ENCODE measurements at regions not wholly inside any gene's neighbourhood (a gene's known extent, or its start where the extent isn't known, plus 50 kb on each side); places are given as distances from the start of the nearest gene placed in this dataset.
A peak's percentile ranks its signal among the peaks of the same experiment; 100 is the strongest.

- no peak for DNase-seq
Observed at GRCh38 chr20:53712212-53712977, 118.8 kb upstream of the ZNF217 start.

DNA sequence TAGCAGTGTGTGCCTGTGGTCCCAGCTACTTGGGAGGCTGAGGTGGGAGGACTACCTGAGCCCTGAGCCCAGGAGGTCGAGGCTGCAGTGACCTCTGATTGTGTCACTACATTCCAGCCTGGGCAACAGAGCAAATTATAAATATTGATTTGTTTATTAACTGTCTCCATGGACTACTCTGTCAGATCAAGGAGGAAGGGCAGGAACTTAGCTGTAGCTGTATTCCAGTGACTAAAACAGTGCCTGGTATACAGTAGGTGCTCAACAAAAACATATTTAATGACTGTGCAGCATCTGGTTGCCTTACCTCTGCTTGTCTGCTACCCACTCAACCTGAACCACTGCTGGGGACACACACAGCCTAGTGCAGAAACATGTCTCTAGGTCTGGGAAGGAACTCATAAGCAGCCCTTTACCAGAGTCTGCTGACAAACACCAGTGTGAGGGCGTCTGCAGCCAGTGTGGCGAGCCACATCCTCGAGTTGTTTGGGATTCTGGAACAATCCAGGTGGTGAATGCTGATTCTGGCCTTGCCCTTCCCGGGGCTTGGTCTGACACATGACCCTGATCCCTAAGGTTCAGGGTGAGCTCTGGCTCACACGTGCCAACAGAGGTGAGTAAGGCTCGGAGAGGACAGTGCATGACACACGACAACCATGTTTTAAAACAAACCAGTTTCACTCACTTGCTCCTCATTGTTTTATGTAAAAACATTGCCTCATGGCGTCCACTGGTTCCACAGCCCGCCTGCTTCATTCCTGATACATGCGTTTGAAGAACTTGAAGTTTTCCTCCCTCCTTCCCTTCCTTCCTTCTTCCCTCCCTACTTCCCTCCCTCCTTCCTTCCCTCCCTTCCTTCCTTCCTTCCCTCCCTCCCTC lies 117.9 kb upstream of the ZNF217 start:
- no peak for DNase-seq

- DNase-seq, result peak in 1 of 2 donors; percentile 42
Observed at GRCh38 chr20:53708129-53708968, 114.7 kb upstream of the ZNF217 start.

DNA sequence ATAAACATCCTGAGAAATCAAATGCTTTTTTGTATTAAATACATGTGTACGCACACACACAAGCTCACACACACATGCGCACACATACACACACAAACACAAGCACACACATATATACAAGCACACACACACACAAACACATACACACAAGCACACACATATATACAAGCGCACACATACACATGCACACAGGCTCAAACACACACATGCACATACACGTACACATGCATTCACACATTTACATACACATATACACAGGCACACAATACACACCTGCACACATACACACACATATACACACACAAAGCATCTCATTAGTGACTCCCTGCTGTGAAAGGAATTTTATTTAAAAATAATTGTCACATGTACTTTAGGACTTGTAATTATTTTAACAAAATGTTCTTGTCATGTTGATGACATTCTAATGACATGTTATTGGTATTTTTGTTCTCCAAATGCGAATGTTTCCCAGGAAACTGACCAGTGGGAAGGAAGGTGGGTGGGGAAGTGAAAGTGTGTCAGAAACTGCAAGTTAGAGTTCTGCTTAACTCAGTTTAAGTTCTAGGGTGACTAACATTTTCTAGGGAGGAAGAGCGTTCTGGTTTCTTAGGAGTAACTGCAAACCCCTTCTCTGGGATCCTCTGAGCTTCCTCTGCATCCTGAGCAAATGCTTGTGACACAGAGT lies 113.9 kb upstream of the ZNF217 start:
- DNase-seq, result peak in 1 of 2 donors; percentile 53

DNA sequence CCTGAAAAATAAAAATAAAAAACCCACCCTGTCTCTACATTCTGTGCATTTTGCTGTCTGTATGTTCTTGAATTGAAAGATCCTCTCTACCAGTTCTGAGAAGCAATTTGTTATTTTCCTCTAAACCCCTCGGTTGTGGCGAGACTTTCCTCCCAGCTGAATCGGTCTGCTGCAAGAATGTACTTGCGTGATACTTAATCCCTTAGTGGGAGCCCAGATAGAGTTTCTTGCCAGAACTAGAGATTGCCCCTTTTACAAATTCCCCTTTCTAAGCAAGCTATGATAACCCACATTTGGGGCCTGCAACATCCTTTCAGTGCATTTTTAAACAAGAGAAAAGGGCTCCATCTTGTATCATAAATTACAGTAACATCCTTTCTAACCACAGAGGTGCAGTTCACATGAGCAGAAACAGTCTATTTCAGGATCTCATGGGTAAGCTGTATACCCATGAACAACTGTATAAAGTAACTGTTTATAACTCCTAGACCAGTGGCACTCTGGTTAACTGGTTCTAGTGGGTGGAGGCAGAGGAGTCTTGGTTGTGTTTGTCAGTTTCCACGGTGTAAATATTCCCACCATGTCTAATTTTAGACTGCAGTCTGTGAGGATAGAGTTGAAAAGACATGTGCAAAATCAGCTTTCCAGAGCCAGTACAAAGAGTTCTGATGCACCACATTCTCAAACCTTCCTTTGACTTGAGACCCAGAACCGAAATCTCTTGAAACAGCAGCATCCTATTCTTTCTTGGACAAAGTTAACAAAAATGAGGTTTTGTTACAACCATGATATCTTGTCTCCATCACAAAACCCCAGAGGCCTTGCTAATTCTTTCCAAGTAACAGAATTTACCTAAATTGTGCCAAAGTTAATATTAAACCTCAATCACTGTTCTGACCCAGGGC lies 113.1 kb upstream of the ZNF217 start:
- peak in 1 of 2 donors; percentile 8 for DNase-seq

DNA sequence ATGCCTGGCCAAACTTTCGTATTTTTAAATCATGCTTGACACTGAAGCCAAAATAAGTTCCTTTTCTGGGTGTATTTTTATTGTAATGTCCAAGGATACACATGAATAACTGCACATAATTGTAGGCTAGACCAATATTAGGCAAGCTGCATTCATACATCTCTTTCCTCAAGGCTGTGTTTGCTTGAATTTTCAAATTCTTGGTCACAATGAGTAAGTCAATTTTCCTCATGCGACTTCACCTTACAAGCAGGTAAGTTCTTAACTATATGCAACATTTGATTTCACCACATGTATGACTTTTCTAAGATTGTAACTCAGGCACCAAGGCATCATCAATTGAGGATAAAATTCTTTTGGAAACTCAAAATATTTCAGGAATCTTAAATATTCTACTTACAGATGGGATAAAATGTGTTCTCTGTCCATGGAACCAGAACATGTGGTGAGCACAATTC lies 112.4 kb upstream of the ZNF217 start:
- DNase-seq, result no peak

GRCh38 chr20:53702617-53703016 lies 109.0 kb upstream of the ZNF217 start:
- no peak for DNase-seq

- DNase-seq, result no peak
Observed at GRCh38 chr20:53699906-53700305, 106.3 kb upstream of the ZNF217 start.

- no peak for DNase-seq
Observed at GRCh38 chr20:53699085-53699674, 105.5 kb upstream of the ZNF217 start.

DNA sequence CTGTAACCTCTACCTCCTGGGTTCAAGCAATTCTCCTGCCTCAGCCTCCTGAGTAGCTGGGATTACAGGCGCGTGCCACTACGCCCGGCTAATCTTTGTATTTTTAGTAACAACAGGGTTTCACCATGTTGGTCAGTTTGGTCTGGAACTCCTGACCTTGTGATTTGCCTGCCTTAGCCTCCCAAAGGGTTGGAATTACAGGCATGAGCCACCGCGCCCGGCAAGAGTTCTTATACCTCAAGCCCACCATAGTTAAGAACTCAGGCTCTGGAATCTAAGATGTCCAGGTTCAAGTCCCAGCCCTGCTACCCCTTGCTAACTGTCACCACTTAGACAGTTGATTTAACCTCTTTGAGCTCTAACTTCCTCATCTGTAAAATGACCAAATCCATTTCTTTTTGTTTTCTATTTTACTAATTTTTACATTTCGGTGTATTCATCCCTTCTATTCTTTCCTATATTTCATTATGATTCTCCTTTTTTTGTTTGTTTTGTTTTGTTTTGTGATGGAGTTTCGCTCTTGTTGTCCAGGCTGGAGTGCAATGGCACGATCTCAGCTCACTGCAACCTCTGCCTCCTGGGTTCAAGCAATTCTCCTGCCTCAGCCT lies 104.8 kb upstream of the ZNF217 start:
- DNase-seq, result no peak

DNA sequence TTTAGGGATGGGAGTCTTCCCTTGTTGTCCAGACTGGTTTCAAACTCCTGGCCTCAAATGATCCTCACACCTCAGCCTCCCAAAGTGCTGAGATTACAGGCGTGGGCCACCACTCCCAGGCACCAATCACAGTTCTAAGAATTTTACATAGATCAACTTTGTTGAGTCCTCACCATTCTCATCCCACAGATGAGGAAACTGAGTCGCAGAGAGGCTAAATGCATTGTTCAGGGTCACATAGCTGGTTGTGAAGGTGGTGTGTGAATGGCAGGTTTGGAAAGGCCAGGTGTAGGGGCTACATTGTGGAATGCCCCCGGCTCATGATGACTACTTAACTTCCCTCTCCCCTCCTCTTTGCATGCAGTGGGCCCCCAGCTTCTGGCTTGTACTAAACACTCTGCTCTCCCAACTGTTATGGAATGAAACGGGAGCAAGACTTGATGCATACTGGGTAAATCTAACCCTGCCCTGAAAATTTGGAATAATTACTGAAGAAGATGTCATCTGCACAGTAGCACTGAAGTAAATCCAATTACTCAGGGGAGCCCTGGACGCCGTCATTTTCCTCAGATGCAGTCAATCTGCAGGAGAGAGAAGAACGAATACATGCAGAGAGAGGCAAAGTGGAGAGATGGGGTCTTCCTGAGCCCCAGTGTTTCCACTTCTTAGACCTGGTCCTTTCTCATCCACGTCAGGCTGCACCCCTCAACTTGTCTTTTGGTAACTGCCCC lies 102.3 kb upstream of the ZNF217 start:
- DNase-seq, result no peak

GRCh38 chr20:53693262-53693871 lies 99.7 kb upstream of the ZNF217 start:
- peak in 1 of 2 donors; percentile 74 for DNase-seq

GRCh38 chr20:53692465-53693067 lies 98.9 kb upstream of the ZNF217 start:
- DNase-seq, result peak; percentile 10 to 71

DNA sequence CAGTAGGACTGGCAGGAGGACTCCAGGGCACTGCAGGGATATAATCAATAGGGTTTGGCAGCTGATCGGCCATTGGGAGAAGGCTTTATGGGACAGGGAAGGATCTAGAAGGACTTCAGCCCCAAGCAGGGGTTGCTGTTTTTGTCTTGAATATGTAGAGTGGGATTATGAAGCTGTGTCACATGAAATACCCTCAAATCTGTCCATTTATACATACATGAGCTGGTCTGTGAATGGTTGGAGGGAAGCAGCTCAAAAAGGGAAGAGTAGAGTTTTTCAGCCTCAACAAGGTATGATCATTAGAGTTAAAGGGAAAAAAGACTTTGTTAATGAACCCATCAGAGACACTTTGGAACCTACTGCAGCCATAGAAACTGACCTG lies 98.2 kb upstream of the ZNF217 start:
- no peak for DNase-seq

- no peak for DNase-seq
Observed at GRCh38 chr20:53691060-53691810, 97.6 kb upstream of the ZNF217 start.

DNA sequence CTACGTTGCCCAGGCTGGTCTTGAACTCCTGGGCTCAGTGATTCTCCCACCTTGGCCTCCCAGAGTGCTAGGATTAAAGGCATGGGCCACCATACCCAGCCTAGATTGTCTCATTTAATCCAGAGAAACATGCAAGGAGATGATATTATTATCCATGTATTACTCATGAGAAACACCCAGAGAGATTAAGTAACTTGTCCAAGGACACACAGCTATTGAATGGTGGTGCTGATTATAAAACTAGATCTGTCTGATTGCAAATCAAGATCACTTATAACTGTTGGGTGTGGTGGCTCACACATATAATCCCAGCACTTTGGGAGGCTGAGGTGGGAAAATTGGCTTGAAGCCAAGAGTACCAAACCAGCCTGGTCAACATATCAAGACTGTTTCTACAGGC lies 94.4 kb upstream of the ZNF217 start:
- no peak for DNase-seq

DNA sequence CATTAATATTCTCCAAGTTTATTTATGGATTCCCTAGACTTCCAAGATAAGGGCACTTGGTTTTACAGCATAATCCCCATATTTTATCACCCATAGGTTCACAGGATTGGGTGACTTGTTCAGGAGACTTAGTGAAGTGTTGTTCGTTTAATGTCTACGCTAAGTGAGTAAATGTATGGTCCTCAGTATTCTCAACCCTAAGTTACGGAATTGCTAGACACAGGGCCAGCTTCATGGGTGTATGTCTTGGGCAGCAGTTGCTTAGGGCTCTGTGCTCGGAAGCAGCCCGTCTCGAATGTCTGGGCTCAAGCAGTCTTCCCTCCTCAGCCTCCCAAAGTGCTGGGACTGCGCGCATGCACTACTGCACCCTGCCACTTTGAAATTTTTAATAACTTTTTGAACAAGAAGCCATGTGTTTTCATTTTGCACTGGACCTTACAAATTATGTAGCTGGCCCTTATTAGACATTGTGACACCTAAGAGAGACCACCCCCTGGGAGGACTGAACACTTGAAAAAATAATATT lies 91.5 kb upstream of the ZNF217 start:
- DNase-seq, result no peak

DNA sequence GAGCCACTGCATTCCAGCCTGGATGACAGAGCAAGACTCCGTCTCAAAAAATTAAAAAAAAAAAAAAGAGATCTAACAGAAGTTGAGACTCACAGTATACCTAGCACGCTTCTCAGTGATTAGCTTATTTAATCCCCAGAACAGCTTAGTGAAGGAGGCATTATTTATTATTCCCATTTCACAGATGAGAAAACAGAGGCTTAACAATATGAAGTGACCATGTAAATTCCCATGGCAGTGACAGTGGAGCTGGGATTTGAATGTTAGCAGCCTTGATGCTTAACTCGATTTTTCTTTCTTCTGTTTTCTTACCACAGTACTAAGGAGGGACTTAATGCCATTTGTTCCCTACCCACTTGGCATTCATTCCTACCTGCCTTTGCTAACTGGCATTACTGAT lies 89.9 kb upstream of the ZNF217 start:
- no peak for DNase-seq
